H1 (cell line): ENCODE measurements at regions not wholly inside any gene's neighbourhood (a gene's known extent, or its start where the extent isn't known, plus 50 kb on each side); places are given as distances from the start of the nearest gene placed in this dataset.

Experiments used
- CTCF ChIA-PET: fragments of 300-600 bp; sonication (Branson Sonifier 250); formaldehyde crosslinking; loops from one replicate; lab custom pipeline; 2021; ENCODE audit not compliant: partially characterized antibody; lab: Charles Lee
- POLR2A ChIA-PET: fragments of 300-600 bp; sonication (Branson Sonifier 250); formaldehyde crosslinking; loops from one replicate; lab custom pipeline; 2021; ENCODE audit warnings: inconsistent platforms; ENCODE audit not compliant: partially characterized antibody; lab: Charles Lee
- DNase-seq, 2 experiments: peaks; one replicate each; pipeline versions ENCODE4 v3.0.0 to v3.0.0-alpha.2; 2010 to 2022; ENCODE audit warnings: low spot score in 2 of 2, low read depth in 1 of 2, mixed read lengths in 1 of 2
- FAIRE-seq: peaks from 2 replicates; lab custom pipeline; 2011; peaks lifted over from hg19 to GRCh38; lab: Jason Lieb, UNC
- H2AFZ ChIP-seq: 2 replicates; pipeline ENCODE4 v1.8.1; 2012; ENCODE audit warnings: low read length, inconsistent platforms
- H2AK5ac ChIP-seq: 2 replicates; pipeline ENCODE4 v1.6.1; 2013; ENCODE audit warnings: low read depth, low read length
- H2BK120ac ChIP-seq: replicated peaks from 2 replicates; pipeline ENCODE3; 2013; ENCODE audit warnings: low read depth, low read length, inconsistent platforms
- H2BK12ac ChIP-seq: 2 replicates; pipeline ENCODE4 v1.6.1; 2013; ENCODE audit warnings: low read depth, low read length
- H2BK15ac ChIP-seq: 2 replicates; pipeline ENCODE4 v1.6.1; 2013; ENCODE audit warnings: low read length
- H2BK20ac ChIP-seq: 2 replicates; pipeline ENCODE4 v1.6.1; 2013; ENCODE audit warnings: low read length
- H2BK5ac ChIP-seq: 2 replicates; pipeline ENCODE4 v1.6.1; 2013; ENCODE audit warnings: low read depth, low read length
- H3K14ac ChIP-seq: 2 replicates; pipeline ENCODE4 v1.6.1; 2013; ENCODE audit warnings: inconsistent platforms; ENCODE audit not compliant: insufficient read length
- H3K18ac ChIP-seq: 2 replicates; pipeline ENCODE4 v1.6.1; 2013; ENCODE audit warnings: low read length; ENCODE audit errors: extremely low read depth
- H3K23ac ChIP-seq: 2 replicates; pipeline ENCODE4 v1.6.1; 2013; ENCODE audit warnings: inconsistent platforms; ENCODE audit not compliant: insufficient read length
- H3K23me2 ChIP-seq: 2 replicates; pipeline ENCODE4 v1.6.1; 2013; ENCODE audit warnings: low read depth, low read length
- H3K27ac ChIP-seq: 2 replicates; pipeline ENCODE4 v1.6.1; 2011; ENCODE audit warnings: low read depth, low read length, inconsistent platforms
- H3K27me3 ChIP-seq, 4 experiments: replicated peaks in 1 of 4; 1 replicate in 1 of 4; 2 replicates in 3 of 4; pipeline versions ENCODE4 v1.6.1 to v1.8.1; 2011 to 2013; ENCODE audit warnings: low read length in 3 of 4, mild to moderate bottlenecking in 3 of 4, inconsistent platforms in 2 of 4, mixed read lengths in 2 of 4, moderate library complexity in 1 of 4; ENCODE audit not compliant: control insufficient read depth in 3 of 4, insufficient read depth in 3 of 4; ENCODE audit errors: extremely low read depth in 1 of 4
- H3K36me3 ChIP-seq, 4 experiments: 2 replicates each; pipeline versions ENCODE4 v1.6.1 to v1.8.1; 2011 to 2013; ENCODE audit warnings: mild to moderate bottlenecking in 4 of 4, low read length in 3 of 4, moderate library complexity in 2 of 4, control low read depth in 1 of 4, inconsistent platforms in 1 of 4; ENCODE audit not compliant: insufficient read depth in 4 of 4, control insufficient read depth in 2 of 4
- H3K4ac ChIP-seq: replicated peaks from 2 replicates; pipeline ENCODE3; 2013; ENCODE audit warnings: low read length, low read depth, mixed read lengths, inconsistent platforms; ENCODE audit not compliant: insufficient read length
- H3K4me1 ChIP-seq, 4 experiments: replicated peaks in 1 of 4; 1 replicate in 1 of 4; 2 replicates in 3 of 4; pipeline versions ENCODE4 v1.6.1 to v1.8.1; 2011 to 2013; ENCODE audit warnings: low read length in 3 of 4, inconsistent platforms in 2 of 4, mixed read lengths in 1 of 4; ENCODE audit not compliant: insufficient read depth in 4 of 4, control insufficient read depth in 3 of 4
- H3K4me2 ChIP-seq, 2 experiments: 2 replicates each; pipeline versions ENCODE4 v1.6.1 to v1.8.1; 2011 to 2013; ENCODE audit warnings: low read depth in 2 of 2, low read length in 2 of 2, control low read depth in 1 of 2, inconsistent platforms in 1 of 2, mild to moderate bottlenecking in 1 of 2; ENCODE audit not compliant: insufficient read depth in 1 of 2
- H3K4me3 ChIP-seq, 4 experiments: fragments of 200-600, 300-600 bp in 1 of 4; sonication (generic), shearing (Covaris generic), sonication (Bioruptor Twin) in 1 of 4; 2 replicates each; pipeline versions ENCODE4 v1.5.1 to v1.8.1; 2011 to 2016; ENCODE audit warnings: low read length in 4 of 4, low read depth in 3 of 4, control low read depth in 2 of 4, inconsistent platforms in 2 of 4, mild to moderate bottlenecking in 2 of 4, mixed read lengths in 1 of 4, moderate library complexity in 1 of 4; ENCODE audit not compliant: insufficient read depth in 2 of 4; ENCODE audit errors: extremely low read depth in 1 of 4
- H3K56ac ChIP-seq: replicated peaks from 2 replicates; pipeline ENCODE3; 2013; ENCODE audit warnings: low read depth, mild to moderate bottlenecking, mixed read lengths, low read length, inconsistent platforms; ENCODE audit not compliant: insufficient read length
- H3K79me1 ChIP-seq: 2 replicates; pipeline ENCODE4 v1.6.1; 2013; ENCODE audit warnings: low read depth, low read length, control low read depth
- H3K79me2 ChIP-seq, 2 experiments: 2 replicates each; pipeline versions ENCODE4 v1.6.1 to v1.8.1; 2012 to 2013; ENCODE audit warnings: low read length in 2 of 2, mild to moderate bottlenecking in 2 of 2, inconsistent platforms in 1 of 2; ENCODE audit not compliant: insufficient read depth in 2 of 2, control insufficient read depth in 1 of 2
- H3K9ac ChIP-seq, 4 experiments: replicated peaks in 1 of 4; 1 replicate in 1 of 4; 2 replicates in 3 of 4; pipeline versions ENCODE4 v1.6.1 to v1.8.1; 2011 to 2013; ENCODE audit warnings: low read depth in 3 of 4, low read length in 3 of 4, control low read depth in 2 of 4, mild to moderate bottlenecking in 2 of 4, moderate library complexity in 2 of 4, inconsistent platforms in 1 of 4; ENCODE audit errors: extremely low read depth in 1 of 4
- H3K9me3 ChIP-seq, 2 experiments: 2 replicates each; pipeline versions ENCODE4 v1.6.1 to v1.8.1; 2012 to 2013; ENCODE audit warnings: mild to moderate bottlenecking in 2 of 2, moderate library complexity in 2 of 2, control low read depth in 1 of 2, inconsistent platforms in 1 of 2, low read depth in 1 of 2, low read length in 1 of 2, mixed read lengths in 1 of 2; ENCODE audit not compliant: insufficient read depth in 2 of 2
- H4K20me1 ChIP-seq, 2 experiments: replicated peaks in 1 of 2; 2 replicates each; pipeline versions ENCODE3 to v1.8.1; 2011 to 2013; ENCODE audit warnings: inconsistent platforms in 2 of 2, low read length in 2 of 2, mild to moderate bottlenecking in 1 of 2; ENCODE audit not compliant: insufficient read depth in 2 of 2, control insufficient read depth in 1 of 2
- H4K5ac ChIP-seq: 2 replicates; pipeline ENCODE4 v1.6.1; 2013; ENCODE audit warnings: low read length, low read depth, mixed read lengths, inconsistent platforms; ENCODE audit not compliant: insufficient read length
- H4K8ac ChIP-seq: 2 replicates; pipeline ENCODE4 v1.8.0; 2013; ENCODE audit warnings: mild to moderate bottlenecking, moderate library complexity, low read length, inconsistent platforms; ENCODE audit not compliant: insufficient read depth; ENCODE audit errors: extremely low read depth
- H4K91ac ChIP-seq: replicated peaks from 2 replicates; pipeline ENCODE3; 2013; ENCODE audit warnings: low read length, mixed read lengths, inconsistent platforms; ENCODE audit not compliant: insufficient read length
- BACH1 ChIP-seq: IDR thresholded peaks from 2 replicates; pipeline ENCODE4 v1.6.1; 2012; ENCODE audit warnings: low read length, improper control_type of control experiment
- KDM4A ChIP-seq: IDR thresholded peaks from one replicate; pipeline ENCODE4 v1.7.1; 2012; ENCODE audit warnings: low read depth, mild to moderate bottlenecking, moderate library complexity, low read length, inconsistent platforms; ENCODE audit not compliant: severe bottlenecking
- POU5F1 ChIP-seq: IDR thresholded peaks from 2 replicates; pipeline ENCODE4 v1.6.1; 2011; ENCODE audit warnings: low read depth, mild to moderate bottlenecking, low read length, moderate library complexity
- RXRA ChIP-seq: IDR thresholded peaks from 2 replicates; pipeline ENCODE4 v1.6.1; 2011; ENCODE audit warnings: low read depth, mild to moderate bottlenecking, low read length, moderate library complexity; ENCODE audit not compliant: insufficient read depth
- SP2 ChIP-seq: IDR thresholded peaks from 2 replicates; pipeline ENCODE4 v1.6.1; 2012; ENCODE audit warnings: mild to moderate bottlenecking, low read length, inconsistent platforms
- whole genome bisulfite sequencing, 2 experiments: shearing (Covaris generic) in 1 of 2; methylation state at CpG; one replicate each; pipeline versions ENCODE4 v1.1.6 to v1.1.7; 2013 to 2015; ENCODE audit warnings: low lambda C conversion rate in 2 of 2, mixed read lengths in 2 of 2, inconsistent platforms in 1 of 2, low coverage in 1 of 2, missing lambda C conversion rate in 1 of 2; ENCODE audit not compliant: insufficient replicate concordance in 2 of 2, insufficient coverage in 1 of 2, insufficient read length in 1 of 2; ENCODE audit errors: extremely low coverage in 1 of 2, missing lambda C conversion rate in 1 of 2; 5-methylcytosine and 5-hydroxymethylcytosine counted together

DNA sequence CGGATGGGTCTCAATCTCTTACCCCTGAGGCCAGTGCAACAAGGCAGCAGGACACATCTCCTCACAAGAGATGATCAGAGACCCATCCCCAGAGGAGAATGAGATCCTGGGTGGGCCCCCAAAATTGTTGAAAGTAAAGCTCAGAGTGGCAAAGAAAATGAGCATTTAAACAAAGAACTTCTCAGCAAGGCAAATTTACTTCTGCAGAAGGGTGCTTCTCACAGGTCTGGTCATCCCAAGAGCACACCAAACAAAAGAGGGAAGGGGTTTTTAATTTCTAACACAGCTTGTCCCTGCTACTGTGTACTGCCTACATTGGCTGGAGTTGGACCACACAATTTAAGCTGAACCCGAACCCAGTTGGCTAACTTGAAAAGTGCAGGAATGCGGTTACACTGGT is 1628.6 kb upstream of the RAG2 start:
- H3K18ac ChIP-seq = no peak overlapping the region
- H2BK15ac ChIP-seq = no peak overlapping the region
- no peaks in the 10 kb centered on the region for H3K79me2 ChIP-seq
- ChIA-PET CTCF (no interaction called here), POLR2A (no interaction called here)
- peaks cover 0 to 3% (median 0%) of the 10 kb centered on the region in 4 experiments; a peak in 1 of 7 replicates for H3K4me1 ChIP-seq
- H3K4me3 ChIP-seq = no peak overlapping the region
- H3K79me1 ChIP-seq = no peaks in the 10 kb centered on the region
- H3K9ac ChIP-seq = no peak overlapping the region
- no peak overlapping the region for H3K14ac ChIP-seq
- H4K20me1 ChIP-seq = no peaks in the 10 kb centered on the region
- no peaks in the 10 kb centered on the region for H3K36me3 ChIP-seq
- no peaks in the 10 kb centered on the region for H3K23me2 ChIP-seq
- H2BK5ac ChIP-seq = no peak overlapping the region
- no peak overlapping the region for H3K4ac ChIP-seq
- no peak overlapping the region for H2BK20ac ChIP-seq
- no peak for FAIRE-seq
- no peak overlapping the region for H3K4me2 ChIP-seq
- no peaks in the 10 kb centered on the region for H3K9me3 ChIP-seq
- no peak for DNase-seq
- no peak overlapping the region for H3K23ac ChIP-seq
- peak overlapping the region; percentile 69 for H2AFZ ChIP-seq
- no peak overlapping the region for H2BK120ac ChIP-seq
- 98% methylated on average over 3 of the region's 3 CpGs; no CpG with 5 or more reads in 1 of the 2 experiments for WGBS, 2 experiments
- no peak overlapping the region for H3K27ac ChIP-seq
- H4K91ac ChIP-seq = no peak overlapping the region
- no peak overlapping the region for H4K8ac ChIP-seq
- TF ChIP-seq RXRA (no peak), KDM4A (no peak), SP2 (no peak), POU5F1 (no peak), BACH1 (no peak)
- TF ChIP-seq, all 59 proteins: peak for 0
- no peak overlapping the region for H2BK12ac ChIP-seq
- no peaks in the 10 kb centered on the region for H3K27me3 ChIP-seq
- H4K5ac ChIP-seq = no peak overlapping the region
- no peak overlapping the region for H3K56ac ChIP-seq
- H2AK5ac ChIP-seq = no peak overlapping the region
